GM20000 (cell line): ENCODE measurements at regions not wholly inside any gene's neighbourhood (a gene's known extent, or its start where the extent isn't known, plus 50 kb on each side); places are given as distances from the start of the nearest gene placed in this dataset.
"Not testable (repeated sequence)": the region's sequence is repeated elsewhere in the genome, so short reads cannot be mapped to it uniquely, and the experiment has no call there.

Experiments used
- DNase-seq: peaks from one replicate; pipeline ENCODE4 v3.0.0; 2012; ENCODE audit warnings: low spot score
- CTCF ChIP-seq: IDR thresholded peaks from 2 replicates; pipeline ENCODE4 v1.5.1; 2012; ENCODE audit warnings: mild to moderate bottlenecking, control low read depth; ENCODE audit errors: extremely low read depth, missing control alignments

GRCh38 chr7:94179466-94179865 lies 175.3 kb upstream of the BET1 start:
- no peak for TF ChIP-seq CTCF
- no peak for DNase-seq

GRCh38 chr7:94182066-94182465 lies 177.9 kb upstream of the BET1 start:
- DNase-seq = no peak

GRCh38 chr7:94182721-94183120 lies 178.6 kb upstream of the BET1 start:
- no peak for TF ChIP-seq CTCF
- no peak for DNase-seq

More at GRCh38 chr7:94182066-94182465, 177.9 kb upstream of the BET1 start:
- no peak for TF ChIP-seq CTCF

- no peak for DNase-seq
Measured at GRCh38 chr7:94183289-94183749, 179.2 kb upstream of the BET1 start.

GRCh38 chr7:94183891-94184290 lies 179.7 kb upstream of the BET1 start:
- TF ChIP-seq CTCF = no peak
- no peak for DNase-seq

More at GRCh38 chr7:94183289-94183749, 179.2 kb upstream of the BET1 start:
- no peak for TF ChIP-seq CTCF

GRCh38 chr7:94188350-94188749 lies 184.2 kb upstream of the BET1 start:
- DNase-seq = no peak

GRCh38 chr7:94190599-94191061 lies 186.5 kb upstream of the BET1 start:
- TF ChIP-seq CTCF = no peak
- no peak for DNase-seq

More at GRCh38 chr7:94188350-94188749, 184.2 kb upstream of the BET1 start:
- TF ChIP-seq CTCF = no peak

GRCh38 chr7:94194426-94194825 lies 190.3 kb upstream of the BET1 start:
- DNase-seq = not testable (repeated sequence)
